Activated CD8-positive, alpha-beta T cell treated with anti-CD3 and anti-CD28 coated beads for 36 hours (primary cell): ENCODE measurements at regions not wholly inside any gene's neighbourhood (a gene's known extent, or its start where the extent isn't known, plus 50 kb on each side); places are given as distances from the start of the nearest gene placed in this dataset.
"Not testable (repeated sequence)": the region's sequence is repeated elsewhere in the genome, so short reads cannot be mapped to it uniquely, and the experiment has no call there.

Experiments
- ATAC-seq: fragments of 200-7000 bp; cut with Tn5 transposase; one replicate; pipeline ENCODE4 v1.10.0; 2021; ENCODE audit warnings: mild to moderate bottlenecking, moderate library complexity
- CTCF ChIA-PET: fragments of 350-600 bp; sonication (Branson Sonifier 250); formaldehyde crosslinking; loops from one replicate; lab custom pipeline; 2021; ENCODE audit warnings: antibody characterized with exemption; lab: Charles Lee
- POLR2A ChIA-PET: fragments of 350-600 bp; sonication (Branson Sonifier 250); formaldehyde crosslinking; loops from one replicate; lab custom pipeline; 2021; ENCODE audit warnings: antibody characterized with exemption; lab: Charles Lee
- DNase-seq: peaks from one replicate; pipeline ENCODE4 v3.0.0-alpha.2; 2020
- H3K27ac Mint-ChIP-seq: one replicate; pipeline ENCODE4 v1.8.0; 2021; ENCODE audit warnings: mild to moderate bottlenecking, mixed read lengths
- H3K27me3 Mint-ChIP-seq: one replicate; pipeline ENCODE4 v1.8.0; 2021; ENCODE audit warnings: mixed read lengths
- H3K36me3 Mint-ChIP-seq: one replicate; pipeline ENCODE4 v1.8.0; 2021; ENCODE audit warnings: low read depth, mixed read lengths
- H3K4me1 Mint-ChIP-seq: one replicate; pipeline ENCODE4 v1.8.0; 2021; ENCODE audit warnings: low read depth, mixed read lengths
- H3K4me3 Mint-ChIP-seq: one replicate; pipeline ENCODE4 v1.8.0; 2021; ENCODE audit warnings: mild to moderate bottlenecking, moderate library complexity, mixed read lengths
- H3K9me3 Mint-ChIP-seq: one replicate; pipeline ENCODE4 v1.8.0; 2021; ENCODE audit warnings: mixed read lengths
- CTCF ChIP-seq: fragments of 200-600 bp; IDR thresholded peaks from one replicate; pipeline ENCODE4 v1.8.0; 2022; ENCODE audit warnings: antibody characterized with exemption, mild to moderate bottlenecking
- intact Hi-C: fragments of 100-400 bp; cut with micrococcal nuclease; formaldehyde crosslinking; loops from one replicate; pipeline ENCODE4 v1.10.0; 2022

- ATAC-seq (no peak), DNase-seq (no peak)
- CTCF ChIA-PET: no interaction called here
- Mint-ChIP-seq H3K4me3 (no peak overlapping the region), H3K36me3 (no peaks in the 10 kb centered on the region), H3K4me1 (no peaks in the 10 kb centered on the region), H3K9me3 (no peaks in the 10 kb centered on the region), H3K27ac (no peak overlapping the region), H3K27me3 (peaks cover 5% of the 10 kb centered on the region)
- intact Hi-C loops: no loop called here
- no peak for TF ChIP-seq CTCF
- POLR2A ChIA-PET: no interaction called here
Observed at GRCh38 chr9:22170556-22170955, 161.5 kb upstream of the CDKN2B start.

- no peak for ATAC-seq
Observed at GRCh38 chr9:22170990-22171670, 162.0 kb upstream of the CDKN2B start.

GRCh38 chr9:22171691-22172090 lies 162.6 kb upstream of the CDKN2B start:
- POLR2A ChIA-PET: no interaction called here
- CTCF ChIA-PET: interaction anchor here (0.8 kb wide), 1 partner anchor 67 kb away, joined by 6 read pairs; no protein-coding TSS in a partner anchor
- no peak for ATAC-seq

More at GRCh38 chr9:22170990-22171670, 162.0 kb upstream of the CDKN2B start:
- intact Hi-C loops: no loop called here
- POLR2A ChIA-PET: no interaction called here
- Mint-ChIP-seq H3K27me3 (peaks cover 5% of the 10 kb centered on the region), H3K27ac (no peak overlapping the region), H3K4me1 (peaks cover 3% of the 10 kb centered on the region), H3K4me3 (no peak overlapping the region), H3K36me3 (no peaks in the 10 kb centered on the region), H3K9me3 (no peaks in the 10 kb centered on the region)
- CTCF ChIA-PET: no interaction called here
- no peak for TF ChIP-seq CTCF
- DNase-seq: no peak

GRCh38 chr9:22173908-22174307 lies 164.8 kb upstream of the CDKN2B start:
- H3K9me3 Mint-ChIP-seq: peaks cover 9% of the 10 kb centered on the region
- ChIA-PET POLR2A (no interaction called here), CTCF (no interaction called here)
- peaks cover 4% of the 10 kb centered on the region for H3K36me3 Mint-ChIP-seq
- ATAC-seq: no peak
- peaks cover 9% of the 10 kb centered on the region for H3K27me3 Mint-ChIP-seq
- TF ChIP-seq CTCF: no peak
- intact Hi-C loops: no loop called here
- no peak overlapping the region for H3K4me3 Mint-ChIP-seq
- H3K4me1 Mint-ChIP-seq: peaks cover 7% of the 10 kb centered on the region
- no peak overlapping the region for H3K27ac Mint-ChIP-seq
- DNase-seq: no peak

More at GRCh38 chr9:22171691-22172090, 162.6 kb upstream of the CDKN2B start:
- Mint-ChIP-seq H3K4me3 (no peak overlapping the region), H3K9me3 (no peaks in the 10 kb centered on the region), H3K4me1 (peaks cover 7% of the 10 kb centered on the region), H3K27me3 (peaks cover 5% of the 10 kb centered on the region), H3K36me3 (no peaks in the 10 kb centered on the region), H3K27ac (no peak overlapping the region)
- no peak for TF ChIP-seq CTCF
- DNase-seq: no peak
- intact Hi-C loops: no loop called here

- H3K27ac Mint-ChIP-seq: no peak overlapping the region
- peaks cover 7% of the 10 kb centered on the region for H3K4me1 Mint-ChIP-seq
- ATAC-seq (peak; percentile 60), DNase-seq (no peak)
- peaks cover 16% of the 10 kb centered on the region for H3K27me3 Mint-ChIP-seq
- ChIA-PET CTCF (interaction anchor here (1.1 kb wide), 1 partner anchor 64 kb away, joined by 3 read pairs; no protein-coding TSS in a partner anchor), POLR2A (no interaction called here)
- peaks cover 9% of the 10 kb centered on the region for H3K9me3 Mint-ChIP-seq
- no peak overlapping the region for H3K4me3 Mint-ChIP-seq
- TF ChIP-seq CTCF: no peak
- peaks cover 4% of the 10 kb centered on the region for H3K36me3 Mint-ChIP-seq
- intact Hi-C loops: no loop called here
Observed at GRCh38 chr9:22175972-22176545, 167.0 kb upstream of the CDKN2B start.

DNA sequence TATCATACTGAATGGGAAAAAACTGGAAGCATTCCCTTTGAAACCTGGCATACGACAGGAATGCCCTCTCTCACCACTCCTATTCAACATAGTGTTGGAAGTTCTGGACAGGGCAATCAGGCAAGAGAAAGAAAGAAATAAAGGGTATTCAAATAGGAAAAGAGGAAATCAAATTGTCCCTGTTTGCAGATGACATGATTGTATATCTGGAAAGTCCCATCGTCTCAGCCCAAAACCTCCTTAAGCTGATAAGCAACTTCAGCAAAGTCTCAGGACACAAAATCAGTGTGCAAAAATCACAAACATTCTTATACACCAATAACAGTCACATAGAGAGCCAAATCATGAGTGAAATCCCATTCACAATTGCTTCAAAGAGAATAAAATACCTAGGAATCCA lies 171.9 kb upstream of the CDKN2B start:
- H3K9me3 Mint-ChIP-seq, CTCF ChIA-PET, intact Hi-C loops, H3K4me1 Mint-ChIP-seq, DNase-seq, POLR2A ChIA-PET, H3K4me3 Mint-ChIP-seq, ATAC-seq, H3K27ac Mint-ChIP-seq, H3K36me3 Mint-ChIP-seq: not testable (repeated sequence)
- peaks cover 17% of the 10 kb centered on the region for H3K27me3 Mint-ChIP-seq
